Hepatocyte (in vitro differentiated cells): ENCODE measurements at regions not wholly inside any gene's neighbourhood (a gene's known extent, or its start where the extent isn't known, plus 50 kb on each side); places are given as distances from the start of the nearest gene placed in this dataset.

ENCODE experiments used
- EZH2 ChIP-seq: fragments of 200-600 bp; sonication (generic); IDR thresholded peaks from 2 replicates; pipeline ENCODE4 v1.6.1; 2016; ENCODE audit warnings: antibody characterized with exemption, mild to moderate bottlenecking, borderline replicate concordance
- EZH2phosphoT487 ChIP-seq: fragments of 200-600 bp; sonication (generic); IDR thresholded peaks from one replicate; pipeline ENCODE4 v1.6.1; 2018; ENCODE audit warnings: antibody characterized with exemption, mild to moderate bottlenecking, low read depth, moderate library complexity; ENCODE audit not compliant: unreplicated experiment, severe bottlenecking
- TF ChIP-seq, protein P1 (sequence below): fragments of 200-600 bp; sonication (generic); IDR thresholded peaks from 2 replicates; pipeline ENCODE4 v1.5.1; 2016; ENCODE audit warnings: antibody characterized with exemption, mild to moderate bottlenecking; ENCODE audit not compliant: poor library complexity

DNA sequence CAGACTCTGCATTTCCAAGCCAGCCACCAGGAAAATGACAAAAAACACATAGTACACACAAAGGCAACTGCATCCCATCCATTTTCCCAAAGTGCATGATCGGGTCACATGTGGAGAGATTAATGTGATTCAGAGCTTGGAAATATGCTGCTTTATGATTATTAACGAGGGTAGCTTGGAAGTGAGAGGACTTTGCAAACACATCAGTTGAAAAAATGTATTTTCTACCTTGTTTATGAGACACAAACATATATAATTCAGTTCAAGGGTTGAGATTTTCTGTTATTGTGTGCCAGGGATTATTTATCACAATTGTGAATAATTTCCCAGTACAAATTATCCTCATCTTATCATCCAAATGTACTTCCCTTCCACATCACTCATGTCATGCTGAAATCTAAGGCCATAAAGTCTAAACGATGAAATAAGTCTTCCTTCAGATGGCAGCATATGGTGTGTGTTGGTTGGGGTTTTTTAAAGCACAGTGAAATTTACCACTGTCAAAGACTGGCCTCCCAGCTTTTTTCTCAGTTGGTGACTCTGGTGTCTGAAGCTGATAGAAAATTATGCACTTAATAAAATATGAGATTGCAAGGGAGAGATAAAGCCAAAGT, 104.7 kb upstream of the ADAMTS18 start:
- TF ChIP-seq, protein P1, sequence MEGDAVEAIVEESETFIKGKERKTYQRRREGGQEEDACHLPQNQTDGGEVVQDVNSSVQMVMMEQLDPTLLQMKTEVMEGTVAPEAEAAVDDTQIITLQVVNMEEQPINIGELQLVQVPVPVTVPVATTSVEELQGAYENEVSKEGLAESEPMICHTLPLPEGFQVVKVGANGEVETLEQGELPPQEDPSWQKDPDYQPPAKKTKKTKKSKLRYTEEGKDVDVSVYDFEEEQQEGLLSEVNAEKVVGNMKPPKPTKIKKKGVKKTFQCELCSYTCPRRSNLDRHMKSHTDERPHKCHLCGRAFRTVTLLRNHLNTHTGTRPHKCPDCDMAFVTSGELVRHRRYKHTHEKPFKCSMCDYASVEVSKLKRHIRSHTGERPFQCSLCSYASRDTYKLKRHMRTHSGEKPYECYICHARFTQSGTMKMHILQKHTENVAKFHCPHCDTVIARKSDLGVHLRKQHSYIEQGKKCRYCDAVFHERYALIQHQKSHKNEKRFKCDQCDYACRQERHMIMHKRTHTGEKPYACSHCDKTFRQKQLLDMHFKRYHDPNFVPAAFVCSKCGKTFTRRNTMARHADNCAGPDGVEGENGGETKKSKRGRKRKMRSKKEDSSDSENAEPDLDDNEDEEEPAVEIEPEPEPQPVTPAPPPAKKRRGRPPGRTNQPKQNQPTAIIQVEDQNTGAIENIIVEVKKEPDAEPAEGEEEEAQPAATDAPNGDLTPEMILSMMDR: no peak
- TF ChIP-seq EZH2phosphoT487: no peak
- TF ChIP-seq EZH2: no peak
